Breast epithelium (tissue), 4 donors: ENCODE measurements at regions not wholly inside any gene's neighbourhood (a gene's known extent, or its start where the extent isn't known, plus 50 kb on each side); places are given as distances from the start of the nearest gene placed in this dataset.

Experiments
- DNase-seq, 2 donors: peaks; one replicate each; pipeline ENCODE4 v3.0.0-alpha.2; 2019; ENCODE audit warnings: low spot score in 2 of 2
- H3K27ac ChIP-seq, 2 donors: fragments of 200-600 bp; sonication (generic) in 1 of 2; one replicate each; pipeline ENCODE4 v1.5.1; 2016 to 2019; ENCODE audit warnings: mild to moderate bottlenecking in 1 of 2
- H3K27me3 ChIP-seq, 2 donors: fragments of 200-600 bp; sonication (generic) in 1 of 2; one replicate each; pipeline versions ENCODE4 v1.5.1 to v1.6.0; 2017 to 2019; ENCODE audit warnings: control low read depth in 1 of 2, mild to moderate bottlenecking in 1 of 2
- H3K36me3 ChIP-seq: fragments of 200-600 bp; one replicate; pipeline ENCODE4 v1.5.1; 2019
- H3K4me1 ChIP-seq, 2 donors: fragments of 200-600 bp; sonication (generic); one replicate each; pipeline ENCODE4 v1.5.1; 2016 to 2019; ENCODE audit warnings: control low read depth in 1 of 2
- H3K4me3 ChIP-seq, 3 donors: fragments of 200-600 bp; sonication (generic); 1 replicate in 2 of 3; 2 replicates in 1 of 3; pipeline ENCODE4 v1.5.1; 2016 to 2019; ENCODE audit warnings: mild to moderate bottlenecking in 3 of 3, moderate library complexity in 2 of 3
- H3K9me3 ChIP-seq, 2 donors: fragments of 200-600 bp; sonication (generic) in 1 of 2; one replicate each; pipeline ENCODE4 v1.5.1; 2016 to 2019; ENCODE audit warnings: control low read depth in 1 of 2
- CTCF ChIP-seq, 3 donors: fragments of 450-650 bp; IDR thresholded peaks; one replicate each; pipeline ENCODE4 v1.5.1; 2016 to 2017; ENCODE audit warnings: antibody characterized with exemption in 3 of 3, mild to moderate bottlenecking in 3 of 3, moderate library complexity in 3 of 3
- POLR2A ChIP-seq: fragments of 450-650 bp; IDR thresholded peaks from one replicate; pipeline ENCODE4 v1.6.1; 2016; ENCODE audit warnings: antibody characterized with exemption, mild to moderate bottlenecking, moderate library complexity
- POLR2AphosphoS5 ChIP-seq, 3 donors: sonication (generic); formaldehyde crosslinking; IDR thresholded peaks; one replicate each; pipeline ENCODE4 v1.6.1; 2017; ENCODE audit warnings: antibody characterized with exemption in 3 of 3
- intact Hi-C: fragments of 100-400 bp; cut with DNase I; formaldehyde crosslinking; loops from one replicate; pipeline ENCODE4 v1.15.1; 2023; ENCODE audit warnings: low total_unique reads

GRCh38 chr4:78695910-78696309, 80.2 kb upstream of the BMP2K start:
- intact Hi-C loops, result no loop called here
- no peaks in the 10 kb centered on the region for H3K27me3 ChIP-seq
- no peaks in the 10 kb centered on the region for H3K4me1 ChIP-seq
- H3K27ac ChIP-seq, result no peak overlapping the region
- H3K9me3 ChIP-seq, result no peaks in the 10 kb centered on the region
- H3K36me3 ChIP-seq, result no peaks in the 10 kb centered on the region
- TF ChIP-seq POLR2A (no peak), POLR2AphosphoS5 (IDR thresholded peaks at IDR 0.05) (no peak), CTCF (IDR thresholded peaks at IDR 0.05) (no peak)
- no peak overlapping the region for H3K4me3 ChIP-seq
- DNase-seq, result no peak

- intact Hi-C loops, result no loop called here
- Histone ChIP-seq H3K4me3 (no peak overlapping the region), H3K9me3 (peaks cover 0 to 11% of the 10 kb centered on the region in 2 donors), H3K27me3 (no peaks in the 10 kb centered on the region), H3K27ac (no peak overlapping the region), H3K36me3 (no peaks in the 10 kb centered on the region), H3K4me1 (no peaks in the 10 kb centered on the region)
- DNase-seq, result no peak
- no peak for TF ChIP-seq POLR2AphosphoS5 (IDR thresholded peaks at IDR 0.05)
- TF ChIP-seq POLR2A, result no peak
- no peak for TF ChIP-seq CTCF (IDR thresholded peaks at IDR 0.05)
Observed at GRCh38 chr4:78703079-78703478, 73.1 kb upstream of the BMP2K start.

- no peaks in the 10 kb centered on the region for H3K4me1 ChIP-seq
- no peak overlapping the region for H3K4me3 ChIP-seq
- H3K36me3 ChIP-seq, result no peaks in the 10 kb centered on the region
- no peaks in the 10 kb centered on the region for H3K27me3 ChIP-seq
- DNase-seq, result no peak
- no peak overlapping the region for H3K27ac ChIP-seq
- TF ChIP-seq POLR2AphosphoS5 (IDR thresholded peaks at IDR 0.05) (no peak), POLR2A (no peak), CTCF (IDR thresholded peaks at IDR 0.05) (no peak)
- intact Hi-C loops, result no loop called here
- H3K9me3 ChIP-seq, result peaks cover 0 to 11% of the 10 kb centered on the region in 2 donors
Observed at GRCh38 chr4:78704317-78704716, 71.8 kb upstream of the BMP2K start.

GRCh38 chr4:78704981-78705683, 71.0 kb upstream of the BMP2K start:
- intact Hi-C loops, result no loop called here
- TF ChIP-seq POLR2A (no peak), CTCF (IDR thresholded peaks at IDR 0.05) (no peak), POLR2AphosphoS5 (IDR thresholded peaks at IDR 0.05) (no peak)
- no peak overlapping the region for H3K4me3 ChIP-seq
- peaks cover 0 to 11% of the 10 kb centered on the region in 2 donors for H3K9me3 ChIP-seq
- no peaks in the 10 kb centered on the region for H3K4me1 ChIP-seq
- H3K36me3 ChIP-seq, result no peaks in the 10 kb centered on the region
- no peak for DNase-seq
- no peak overlapping the region for H3K27ac ChIP-seq
- H3K27me3 ChIP-seq, result no peaks in the 10 kb centered on the region

- H3K27me3 ChIP-seq, result no peaks in the 10 kb centered on the region
- H3K27ac ChIP-seq, result no peak overlapping the region
- no peaks in the 10 kb centered on the region for H3K4me1 ChIP-seq
- no peaks in the 10 kb centered on the region for H3K36me3 ChIP-seq
- intact Hi-C loops, result no loop called here
- TF ChIP-seq POLR2A, result no peak
- TF ChIP-seq POLR2AphosphoS5 (IDR thresholded peaks at IDR 0.05), result no peak
- DNase-seq, result no peak
- peaks cover 0 to 11% of the 10 kb centered on the region in 2 donors for H3K9me3 ChIP-seq
- H3K4me3 ChIP-seq, result no peak overlapping the region
Observed at GRCh38 chr4:78706302-78706701, 69.8 kb upstream of the BMP2K start.
